H1 (cell line): ENCODE measurements at regions not wholly inside any gene's neighbourhood (a gene's known extent, or its start where the extent isn't known, plus 50 kb on each side); places are given as distances from the start of the nearest gene placed in this dataset.

Experiments
- GABPA ChIP-seq: IDR thresholded peaks from 2 replicates; pipeline ENCODE4 v1.6.1; 2011; ENCODE audit warnings: mild to moderate bottlenecking, low read length, moderate library complexity, borderline replicate concordance; ENCODE audit not compliant: insufficient read depth
- RNF2 ChIP-seq: fragments of 200-900, 300-1000 bp; sonication (generic); IDR thresholded peaks from 2 replicates; pipeline ENCODE4 v1.7.1; 2016; ENCODE audit warnings: borderline replicate concordance, low read depth, mild to moderate bottlenecking, antibody characterized with exemption, low read length; ENCODE audit not compliant: poor library complexity, severe bottlenecking; ENCODE audit errors: missing control alignments
- TBP ChIP-seq: IDR thresholded peaks from 2 replicates; pipeline ENCODE4 v1.6.1; 2011; ENCODE audit warnings: low read depth, low read length, improper control_type of control experiment
- TCF12 ChIP-seq: IDR thresholded peaks from 2 replicates; pipeline ENCODE4 v1.6.1; 2011; ENCODE audit warnings: low read depth, mild to moderate bottlenecking, low read length

GRCh38 chr10:47098964-47099363 lies 187.7 kb downstream of the PTPN20 start (continued):
- TF ChIP-seq RNF2 = no peak
- TF ChIP-seq TBP = no peak
- TF ChIP-seq GABPA = no peak
- TF ChIP-seq TCF12 = no peak
